ENCODE measurements at regions not wholly inside any gene's neighbourhood (a gene's known extent, or its start where the extent isn't known, plus 50 kb on each side); places are given as distances from the start of the nearest gene placed in this dataset.
"Not testable (repeated sequence)": the region's sequence is repeated elsewhere in the genome, so short reads cannot be mapped to it uniquely, and the experiment has no call there.

DNA sequence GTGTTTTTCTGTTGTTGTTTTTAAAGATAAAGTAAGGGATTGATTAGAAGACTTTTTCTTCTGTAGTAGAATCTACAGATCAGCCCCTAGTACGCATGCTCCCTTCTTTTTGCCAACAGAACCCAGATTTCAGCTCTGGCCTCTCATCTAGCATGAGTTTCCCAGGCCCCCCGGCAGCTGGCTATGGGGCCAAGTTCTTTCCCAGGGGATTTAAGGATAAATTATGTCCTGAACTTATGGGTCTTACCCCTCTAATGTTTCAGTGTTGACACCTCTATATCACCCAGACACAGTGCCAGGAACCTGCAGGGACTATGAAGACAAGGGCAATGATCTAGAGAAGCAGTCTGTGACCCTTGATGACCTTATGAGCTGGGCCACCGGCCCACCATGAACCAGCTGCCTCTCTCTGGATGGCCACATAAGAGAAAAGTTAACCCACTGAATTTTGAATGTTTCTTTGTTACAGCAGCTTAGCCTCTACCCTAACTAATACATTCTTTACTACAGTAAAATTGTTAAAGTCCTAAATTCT, 150.5 kb downstream of the UNC5CL start:
- no peak for DNase-seq (ENCODE audit: low read depth in 3 of 3, low spot score in 2 of 3)

DNA sequence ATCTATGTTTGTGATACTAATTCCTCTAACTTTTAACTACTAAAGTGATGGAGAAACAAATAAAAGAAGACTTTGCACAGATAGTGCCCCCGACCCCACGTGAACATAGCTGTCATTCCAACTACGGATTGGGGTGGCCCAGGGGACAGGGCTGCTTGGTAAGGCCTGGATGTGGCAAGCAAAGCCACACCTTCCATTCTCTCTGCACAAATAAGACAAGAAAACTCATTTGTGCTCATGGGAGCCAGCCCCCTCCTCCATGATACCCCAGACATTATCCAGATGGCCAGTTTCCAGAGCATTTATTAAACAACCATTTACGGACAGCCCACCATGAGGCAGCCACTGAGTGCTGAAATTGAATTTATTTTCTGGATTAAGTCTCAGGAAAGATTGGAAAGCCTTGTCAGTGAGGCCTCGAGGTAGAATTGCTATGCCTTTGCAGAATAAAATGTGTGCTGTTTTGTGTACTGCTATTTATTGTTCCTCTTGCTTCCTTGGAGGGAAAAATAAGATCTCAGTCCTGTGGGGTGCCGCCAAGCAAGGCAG, 151.2 kb downstream of the UNC5CL start:
- no peak for DNase-seq (ENCODE audit: low read depth in 3 of 3, low spot score in 2 of 3)

DNA sequence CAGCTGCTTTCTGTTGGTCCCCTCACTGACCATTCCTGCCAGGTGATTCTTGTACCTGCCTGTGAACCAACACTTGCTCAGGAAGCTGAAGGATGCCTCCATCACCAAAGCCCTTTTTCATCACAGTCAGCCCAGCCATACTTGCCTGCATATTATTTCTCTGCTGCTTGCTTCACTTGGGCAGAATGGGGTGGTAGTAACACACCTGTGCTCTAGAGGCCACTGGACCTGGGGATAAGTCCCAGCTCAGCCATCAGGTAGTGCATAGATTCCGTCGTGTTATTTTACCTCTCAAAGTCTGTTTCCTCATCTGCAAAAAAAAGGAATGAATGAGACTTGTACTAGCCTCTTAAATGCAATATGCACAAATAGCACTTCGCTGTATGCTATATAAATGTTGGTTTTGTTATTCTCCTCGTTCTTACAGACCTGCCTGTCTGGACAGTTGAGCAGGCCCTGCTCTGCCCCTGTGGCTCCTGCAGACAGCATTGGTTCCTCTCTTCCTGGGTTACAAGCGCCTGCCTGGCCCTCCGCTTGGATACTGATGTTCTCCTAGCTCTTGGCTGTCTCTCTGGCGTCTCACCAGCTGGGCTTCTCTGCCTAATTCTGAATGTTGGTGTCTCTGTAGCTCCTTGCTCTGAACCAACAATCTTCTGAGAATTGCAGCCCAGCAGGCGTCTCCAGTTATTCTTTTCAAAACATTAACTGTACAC, 151.8 kb downstream of the UNC5CL start:
- DNase-seq (ENCODE audit: low read depth in 3 of 3, low spot score in 2 of 3) = no peak

DNA sequence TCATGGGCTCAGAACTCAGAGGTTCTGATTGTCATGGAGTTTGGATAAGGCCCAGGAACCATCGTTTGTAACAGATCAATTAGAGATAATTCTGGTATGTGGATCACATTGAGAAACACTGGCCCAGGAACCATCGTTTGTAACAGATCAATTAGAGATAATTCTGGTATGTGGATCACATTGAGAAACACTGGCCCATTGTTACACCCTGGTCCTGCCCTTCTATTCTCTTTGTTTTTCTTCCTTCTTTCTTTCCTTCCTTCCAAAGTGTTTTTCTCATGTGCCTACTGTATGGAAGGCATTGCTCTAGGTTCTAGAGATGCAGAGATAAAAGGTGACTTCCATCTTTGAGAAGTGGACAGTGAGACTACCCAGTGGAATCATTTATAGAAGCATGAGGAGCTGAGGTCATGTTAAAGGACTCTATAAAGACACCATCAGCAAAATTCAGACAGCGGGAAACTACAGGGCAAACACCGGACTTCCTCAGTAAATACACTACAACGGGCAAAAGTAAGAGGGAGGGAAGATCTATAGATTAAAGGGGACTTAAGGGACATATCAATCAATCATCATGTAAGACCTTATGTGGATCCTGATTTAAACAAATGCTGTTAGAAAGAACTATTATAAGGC, 153.8 kb downstream of the UNC5CL start:
- DNase-seq (ENCODE audit: low read depth in 3 of 3, low spot score in 2 of 3) = no peak

DNA sequence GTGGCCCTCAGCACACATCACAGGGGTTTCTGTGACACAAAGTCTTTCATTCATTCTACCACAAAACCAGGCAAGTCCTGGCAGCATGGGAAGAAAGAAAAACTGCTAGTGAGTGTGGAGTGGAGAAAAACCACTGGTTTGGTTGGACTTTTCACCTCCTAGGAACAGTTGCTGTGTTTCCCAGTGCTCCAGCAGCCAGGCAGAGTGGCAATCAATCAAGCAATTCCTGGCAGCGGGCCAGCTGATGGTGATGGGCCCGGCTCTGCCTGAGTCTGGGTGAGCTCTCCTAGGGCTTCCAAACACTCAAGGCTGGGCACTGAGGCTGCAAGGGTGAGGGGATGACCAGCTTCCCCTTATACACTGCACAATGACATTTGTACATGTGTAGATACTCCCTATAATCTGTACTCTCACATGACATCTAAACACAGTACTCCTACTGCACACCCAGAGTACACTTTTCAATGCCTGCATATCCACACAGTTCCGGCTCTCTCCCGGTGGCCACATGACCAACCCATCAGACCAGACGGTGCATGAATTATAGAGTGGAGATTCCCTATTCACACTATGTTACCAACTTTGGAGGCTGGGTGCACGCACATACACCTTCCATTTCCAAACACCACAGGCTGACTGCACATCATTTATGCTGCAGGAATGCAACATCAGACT, 156.6 kb downstream of the UNC5CL start:
- no peak for DNase-seq (ENCODE audit: low read depth in 3 of 3, low spot score in 2 of 3)

DNA sequence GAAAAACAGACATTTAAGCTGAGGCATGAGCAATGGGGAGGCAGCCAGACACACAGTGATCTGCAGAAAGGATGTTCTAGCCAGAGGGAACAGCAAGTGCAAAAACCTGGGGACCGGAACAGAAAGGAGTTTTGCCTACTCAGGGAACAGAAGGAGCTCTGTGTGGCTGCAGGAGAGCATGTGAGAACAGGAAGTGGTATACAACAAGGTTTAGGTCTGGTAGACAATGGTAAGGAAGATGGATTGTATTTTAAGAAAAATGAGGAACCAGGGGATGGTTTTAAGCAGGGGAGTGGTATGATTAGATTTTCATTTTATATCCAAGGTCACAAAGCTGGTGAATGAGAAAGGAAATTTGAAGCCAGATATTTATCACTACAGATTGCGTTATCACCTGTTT, 157.5 kb downstream of the UNC5CL start:
- DNase-seq (ENCODE audit: low read depth in 3 of 3, low spot score in 2 of 3) = no peak

DNA sequence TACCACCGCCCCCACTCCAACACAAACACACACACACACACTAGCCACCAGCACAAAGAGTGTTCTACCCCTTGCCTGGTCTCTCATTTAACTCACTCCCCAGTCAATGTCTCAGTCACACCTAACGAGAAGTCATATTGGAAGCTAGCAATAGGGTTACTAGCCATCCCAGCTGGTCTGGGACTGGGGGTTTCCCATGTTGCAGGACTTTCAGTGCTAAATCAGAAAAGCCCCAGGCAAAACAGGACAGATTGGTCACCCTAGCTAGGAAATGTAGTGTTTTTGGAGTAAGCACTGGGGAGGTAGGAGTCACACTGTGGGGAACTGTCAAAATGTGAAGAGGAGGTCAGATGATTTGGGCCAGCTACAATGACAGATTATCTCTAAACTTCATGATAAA, 158.1 kb downstream of the UNC5CL start:
- DNase-seq (ENCODE audit: low read depth in 3 of 3, low spot score in 2 of 3) = no peak

DNA sequence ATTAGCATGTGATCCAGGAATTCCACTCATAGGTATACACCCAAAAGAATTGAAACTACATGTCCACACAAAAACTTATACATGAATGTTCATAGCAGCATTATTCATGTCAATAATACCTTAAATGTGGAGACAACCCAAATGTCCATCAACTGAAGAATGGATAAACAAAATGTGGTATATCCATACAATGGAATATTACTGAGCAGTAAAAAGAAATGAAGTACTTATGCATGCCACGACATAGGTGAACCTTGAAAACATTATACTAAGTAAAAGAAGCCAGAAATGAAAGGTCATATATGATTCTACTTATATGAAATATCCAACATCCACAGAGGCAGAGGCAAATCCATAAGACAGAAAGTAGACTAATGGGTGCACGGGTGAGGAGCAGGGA, 159.9 kb downstream of the UNC5CL start:
- DNase-seq (ENCODE audit: low read depth in 3 of 3, low spot score in 2 of 3) = no peak

DNA sequence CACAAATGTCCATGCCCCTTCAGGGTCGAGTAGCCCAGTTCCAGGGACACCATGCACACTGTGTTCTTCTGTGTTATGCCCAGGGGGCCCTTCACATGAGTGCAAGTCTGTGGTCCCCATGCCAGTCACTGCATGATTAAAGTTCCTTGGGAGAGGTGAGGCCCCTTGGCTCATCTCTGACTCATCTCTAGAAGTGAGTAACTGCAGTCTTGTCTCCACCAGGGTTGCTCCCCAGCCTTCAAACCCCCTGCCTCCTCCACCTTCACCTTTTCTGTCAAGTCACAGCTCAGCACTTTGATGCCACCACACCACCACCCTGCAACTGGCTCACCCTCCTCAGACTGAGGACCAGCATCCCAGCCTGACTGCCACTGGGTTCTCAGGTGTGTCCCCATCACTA, 161.7 kb downstream of the UNC5CL start:
- no peak for DNase-seq (ENCODE audit: low read depth in 3 of 3, low spot score in 2 of 3)

DNA sequence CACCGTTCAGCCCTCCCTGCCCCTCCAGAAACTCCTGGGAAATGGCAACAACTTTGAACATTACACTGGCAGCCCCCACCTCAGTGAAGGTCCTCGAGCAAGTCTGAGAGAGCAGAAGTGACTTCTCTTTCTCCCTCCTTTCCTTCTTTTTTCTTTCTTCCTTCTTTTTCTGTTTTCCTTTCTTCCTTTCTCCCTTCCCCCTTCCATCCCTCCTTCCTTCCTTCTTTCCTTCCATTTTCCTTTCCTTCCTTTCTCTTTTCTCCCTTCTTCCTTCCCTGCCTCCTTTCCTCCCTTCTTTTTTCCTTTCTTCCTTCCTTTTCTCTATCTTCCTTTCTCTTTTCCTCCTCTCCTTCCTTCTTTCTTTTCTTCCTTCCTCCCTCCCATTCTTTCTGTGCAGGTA, 162.7 kb downstream of the UNC5CL start:
- no peak for DNase-seq (ENCODE audit: low read depth in 3 of 3, low spot score in 2 of 3)

DNA sequence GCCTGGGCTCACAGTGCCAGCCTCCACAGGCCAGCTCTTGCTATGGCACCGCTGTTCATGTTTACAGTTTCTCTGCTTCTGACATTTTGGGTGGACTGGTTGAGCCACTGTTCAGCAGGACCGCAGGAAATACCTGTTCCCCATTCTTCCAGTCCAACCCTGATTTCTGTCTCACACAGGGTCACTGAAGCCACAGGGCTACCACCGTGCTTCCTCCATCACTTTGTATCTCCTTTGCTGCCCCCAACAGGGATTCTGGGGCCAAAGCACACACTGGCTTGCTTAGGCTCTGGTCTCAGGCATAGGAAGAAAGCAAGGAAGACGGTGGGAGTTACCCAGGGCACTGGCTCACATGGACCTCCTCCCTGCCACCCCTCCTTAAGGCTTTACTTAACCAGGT, 164.5 kb downstream of the UNC5CL start:
- no peak for DNase-seq (ENCODE audit: low read depth in 3 of 3, low spot score in 2 of 3)

DNA sequence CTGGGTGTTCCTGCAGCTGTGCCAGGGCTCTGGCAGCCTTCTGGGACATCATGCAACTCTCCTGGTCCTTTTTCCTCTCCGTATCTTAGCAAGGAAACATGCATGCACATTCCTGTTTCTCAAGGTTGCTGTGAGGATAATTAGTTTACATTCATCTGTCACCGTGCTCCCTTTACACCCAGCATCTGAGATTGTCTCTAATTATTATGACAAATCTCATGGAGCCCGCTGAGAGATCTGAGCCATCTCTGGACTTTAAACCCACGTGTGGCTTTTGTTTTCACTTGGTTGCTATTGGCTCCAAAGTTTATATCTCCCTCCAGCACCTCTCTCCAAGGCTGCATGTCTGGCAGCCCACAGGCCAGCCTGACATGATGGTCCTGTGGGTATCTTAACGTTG, 167.6 kb downstream of the UNC5CL start:
- DNase-seq (ENCODE audit: low read depth in 3 of 3, low spot score in 2 of 3) = no peak

DNA sequence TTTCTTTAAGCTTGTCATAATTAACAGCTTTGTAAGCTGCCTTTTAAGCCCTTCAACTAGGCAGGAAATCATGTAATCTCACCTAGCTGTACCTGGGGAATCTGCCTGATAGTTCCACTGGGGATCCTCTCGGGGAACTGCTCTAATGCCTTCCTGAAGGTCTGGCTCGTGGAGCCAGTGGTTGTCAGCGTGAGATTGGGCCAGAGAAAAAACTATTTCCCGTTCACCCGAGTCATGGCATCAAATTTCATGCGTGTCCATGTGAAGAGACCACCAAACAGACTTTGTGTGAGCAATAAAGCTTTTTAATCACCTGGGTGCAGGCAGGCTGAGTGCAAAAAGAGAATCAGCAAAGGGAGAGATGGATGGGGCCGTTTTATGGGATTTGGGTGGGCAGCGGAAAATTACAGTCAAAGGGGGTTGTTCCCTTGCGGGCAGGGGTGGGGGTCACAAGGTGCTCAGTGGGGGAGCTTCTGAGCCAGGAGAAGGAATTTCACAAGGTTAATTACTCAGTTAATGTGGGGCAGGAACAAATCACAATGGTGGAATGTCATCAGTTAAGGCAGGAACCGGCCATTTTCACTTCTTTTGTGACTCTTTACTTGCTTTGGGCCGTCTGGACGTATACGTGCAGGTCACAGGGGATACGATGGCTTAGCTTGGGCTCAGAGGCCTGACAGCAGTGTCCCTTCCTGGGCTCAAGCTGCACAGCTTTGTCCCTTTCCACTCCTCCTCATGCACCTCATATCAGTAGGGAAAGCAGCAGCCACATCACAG, 170.7 kb downstream of the UNC5CL start:
- DNase-seq (ENCODE audit: low read depth in 3 of 3, low spot score in 2 of 3) = not testable (repeated sequence)

DNA sequence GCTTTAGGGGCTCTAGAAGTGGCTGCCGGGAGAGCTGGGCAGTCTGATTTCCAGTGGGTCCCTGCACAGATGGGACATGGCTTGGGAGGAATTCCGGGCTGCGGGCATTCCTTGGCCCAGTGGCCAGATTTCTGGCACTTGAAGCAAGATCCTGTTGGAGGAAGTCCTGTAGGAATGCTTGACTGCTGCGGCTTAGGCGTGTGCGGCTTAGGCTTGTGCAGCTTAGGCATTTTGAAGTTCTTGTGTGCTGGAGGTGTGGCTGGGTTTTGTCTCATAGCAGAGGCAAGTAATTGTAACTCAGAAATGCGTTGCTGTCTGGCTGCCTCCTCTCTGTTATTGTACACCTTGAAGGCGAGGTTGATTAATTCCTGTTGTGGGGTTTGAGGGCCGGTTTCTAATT, 171.5 kb downstream of the UNC5CL start:
- DNase-seq (ENCODE audit: low read depth in 3 of 3, low spot score in 2 of 3) = not testable (repeated sequence)

DNA sequence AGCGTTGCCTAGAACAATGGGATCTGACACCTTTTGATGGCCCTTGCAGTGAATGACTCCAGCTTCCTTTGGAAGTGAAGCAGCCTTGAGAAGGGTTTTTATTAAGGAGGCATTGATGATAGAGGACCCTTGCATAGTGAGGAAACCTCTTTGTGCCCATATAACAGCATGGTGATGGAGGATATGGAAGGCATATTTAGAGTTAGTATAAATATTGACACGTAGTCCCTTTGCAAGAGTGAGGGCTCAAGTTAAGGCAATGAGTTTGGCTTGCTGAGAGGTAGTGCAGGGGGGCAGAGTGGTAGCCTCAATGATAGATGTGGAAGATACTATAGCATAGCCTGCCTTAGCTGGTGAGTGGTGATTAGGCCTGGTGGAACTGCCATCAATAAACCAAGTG, 173.8 kb downstream of the UNC5CL start:
- not testable (repeated sequence) for DNase-seq (ENCODE audit: low read depth in 3 of 3, low spot score in 2 of 3)

DNA sequence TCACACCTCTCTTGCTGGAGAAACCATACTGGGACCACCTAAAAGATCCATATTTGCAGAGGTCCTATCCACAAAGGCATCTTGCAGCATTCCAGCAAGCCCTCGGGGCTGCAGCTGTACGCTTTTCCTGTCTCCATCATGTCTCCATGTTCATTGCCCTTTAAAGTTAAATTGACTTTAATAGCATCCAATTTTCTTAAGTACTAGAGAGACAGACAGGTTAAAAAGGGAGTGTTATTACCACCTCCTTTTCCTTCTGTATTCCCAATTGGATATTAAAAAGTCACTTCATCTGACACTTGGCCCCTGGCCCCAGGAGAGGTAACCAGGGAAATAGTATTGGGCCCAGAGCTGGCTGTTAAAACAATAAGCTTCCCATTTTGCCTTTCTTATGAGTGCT, 178.6 kb downstream of the UNC5CL start:
- no peak for DNase-seq (ENCODE audit: low read depth in 3 of 3, low spot score in 2 of 3)

DNA sequence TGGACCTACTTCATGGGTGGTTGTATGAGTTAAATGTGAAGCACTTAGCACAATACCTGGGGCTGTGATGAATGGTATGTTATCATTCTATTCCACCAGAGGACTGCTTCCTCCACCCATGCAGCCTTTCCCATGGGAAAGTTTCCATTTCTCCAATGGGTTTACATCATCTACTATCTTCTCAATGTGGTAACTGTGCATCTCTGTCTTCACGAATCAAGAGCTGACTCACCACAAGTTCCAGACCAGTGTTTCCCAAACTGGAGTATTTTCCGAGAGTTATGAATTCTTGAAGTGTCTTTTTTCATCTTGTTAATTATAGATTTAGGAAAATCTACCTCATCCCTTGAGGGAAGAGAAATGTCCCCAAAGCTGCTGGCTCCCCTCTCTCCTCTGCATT, 182.8 kb downstream of the UNC5CL start:
- DNase-seq (ENCODE audit: low read depth in 3 of 3, low spot score in 2 of 3) = no peak

DNA sequence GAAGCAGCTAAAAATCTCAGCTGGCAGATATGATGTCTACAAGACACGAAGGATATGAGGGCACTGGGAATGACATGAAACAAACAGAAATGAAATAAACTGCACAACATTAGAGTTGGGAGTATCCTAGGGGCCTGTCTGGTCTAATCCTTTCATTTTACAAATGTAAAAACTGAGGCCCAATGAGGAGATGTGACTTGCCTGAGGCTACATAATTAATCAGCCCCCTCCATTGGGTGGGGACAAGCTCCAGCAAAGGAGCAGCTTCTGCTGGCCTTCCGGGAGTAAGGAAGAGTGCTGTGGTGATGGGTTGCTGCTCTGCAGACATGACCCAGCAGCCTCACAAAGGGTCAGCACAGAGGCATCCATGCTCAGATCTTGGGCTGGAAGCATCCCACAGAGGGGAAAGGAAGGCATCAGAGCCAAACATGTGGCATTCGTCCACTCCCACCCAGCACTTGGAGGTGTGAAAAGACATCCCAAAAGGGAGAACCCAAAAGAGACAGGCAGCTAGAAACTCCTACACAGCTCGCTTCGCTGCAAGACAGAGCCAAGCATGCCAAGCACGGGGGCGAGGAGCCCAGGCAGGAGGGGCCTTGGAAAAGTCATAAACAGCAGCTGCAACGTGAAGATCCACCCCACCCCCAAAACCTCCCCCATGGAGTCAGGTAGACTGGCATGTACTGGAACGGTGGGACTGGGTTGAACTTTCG, 183.7 kb downstream of the UNC5CL start:
- no peak for DNase-seq (ENCODE audit: low read depth in 3 of 3, low spot score in 2 of 3)

DNA sequence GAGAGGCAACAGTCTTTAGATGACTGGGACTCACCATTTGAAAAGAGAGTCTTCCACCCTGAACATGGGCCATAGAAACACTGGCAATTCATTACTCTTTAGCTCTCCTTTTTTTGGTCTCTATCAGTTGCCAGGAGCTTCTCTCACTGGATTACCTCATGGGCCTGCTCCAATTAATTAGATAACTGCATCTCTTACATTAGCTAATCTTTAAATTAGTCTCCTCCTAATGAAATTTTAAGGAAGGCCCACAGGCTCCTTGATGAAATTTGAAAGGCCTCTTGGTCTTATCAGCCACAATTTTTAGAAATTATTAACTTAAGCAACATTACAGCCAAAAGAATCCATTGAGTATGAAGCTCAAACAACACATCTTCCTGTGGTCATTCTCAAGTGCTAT, 184.4 kb downstream of the UNC5CL start:
- DNase-seq (ENCODE audit: low read depth in 3 of 3, low spot score in 2 of 3) = no peak

DNA sequence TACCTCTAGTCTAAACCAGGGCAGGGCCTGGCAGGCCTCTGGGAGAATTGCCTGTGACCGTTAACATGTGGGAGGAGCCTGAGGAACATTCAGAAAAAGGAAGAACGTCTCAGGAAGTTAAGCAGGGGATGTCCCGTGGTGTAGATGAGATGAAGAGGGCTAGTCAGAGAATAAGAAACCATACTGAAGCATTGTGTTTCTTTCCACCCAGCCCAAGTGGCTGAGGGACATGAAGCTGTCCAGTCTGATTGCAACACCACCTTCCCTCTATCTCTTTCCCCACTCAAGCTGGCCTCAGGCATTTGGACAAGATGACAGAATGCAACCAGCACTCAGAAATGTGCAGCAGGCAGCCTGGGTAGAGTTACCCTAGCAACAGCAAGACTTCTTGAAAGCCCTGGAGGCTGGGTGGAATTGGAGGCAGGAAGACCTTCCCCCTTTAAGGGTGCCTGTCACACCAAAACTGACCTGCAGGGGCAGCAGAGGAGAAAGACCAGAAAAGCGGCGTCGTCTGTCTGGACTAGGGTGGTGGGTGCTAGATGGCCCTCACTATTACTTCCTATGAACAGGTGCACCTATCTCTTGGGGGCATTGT, 186.1 kb downstream of the UNC5CL start:
- no peak for DNase-seq (ENCODE audit: low read depth in 3 of 3, low spot score in 2 of 3)
